ENCODE measurements at regions not wholly inside any gene's neighbourhood (a gene's known extent, or its start where the extent isn't known, plus 50 kb on each side); places are given as distances from the start of the nearest gene placed in this dataset.

- Histone ChIP-seq H3K36me3 (ENCODE audit: control insufficient read depth, insufficient read depth, low read length) (no peaks in the 10 kb centered on the region), H3K4me3 (ENCODE audit: low read depth, low read length) (no peak overlapping the region), H3K27me3 (ENCODE audit: control insufficient read depth, insufficient read depth, low read length) (no peaks in the 10 kb centered on the region)
- CTCF ChIA-PET: no interaction called here
- no peak for TF ChIP-seq CTCF (IDR thresholded peaks at IDR 0.05; ENCODE audit: insufficient read depth, low read depth, low read length)
- DNase-seq (ENCODE audit: low read depth): no peak
- POLR2A ChIA-PET: no interaction called here
Measured at GRCh38 chr6:113539623-113540022, 317.5 kb upstream of the MARCKS start.

GRCh38 chr6:113540466-113540865 is 316.7 kb upstream of the MARCKS start:
- Histone ChIP-seq H3K36me3 (ENCODE audit: control insufficient read depth, insufficient read depth, low read length) (no peaks in the 10 kb centered on the region), H3K27me3 (ENCODE audit: control insufficient read depth, insufficient read depth, low read length) (no peaks in the 10 kb centered on the region), H3K4me3 (ENCODE audit: low read depth, low read length) (no peak overlapping the region)
- ChIA-PET POLR2A (no interaction called here), CTCF (no interaction called here)
- no peak for DNase-seq (ENCODE audit: low read depth)
- TF ChIP-seq CTCF (IDR thresholded peaks at IDR 0.05; ENCODE audit: insufficient read depth, low read depth, low read length): no peak

- TF ChIP-seq CTCF (IDR thresholded peaks at IDR 0.05; ENCODE audit: insufficient read depth, low read depth, low read length): no peak
- Histone ChIP-seq H3K4me3 (ENCODE audit: low read depth, low read length) (no peak overlapping the region), H3K36me3 (ENCODE audit: control insufficient read depth, insufficient read depth, low read length) (no peaks in the 10 kb centered on the region), H3K27me3 (ENCODE audit: control insufficient read depth, insufficient read depth, low read length) (no peaks in the 10 kb centered on the region)
- no peak for DNase-seq (ENCODE audit: low read depth)
- ChIA-PET CTCF (no interaction called here), POLR2A (no interaction called here)
Measured at GRCh38 chr6:113551168-113551567, 306.0 kb upstream of the MARCKS start.

- H3K27me3 ChIP-seq (ENCODE audit: control insufficient read depth, insufficient read depth, low read length): no peaks in the 10 kb centered on the region
- ChIA-PET CTCF (no interaction called here), POLR2A (no interaction called here)
- H3K36me3 ChIP-seq (ENCODE audit: control insufficient read depth, insufficient read depth, low read length): no peaks in the 10 kb centered on the region
- DNase-seq (ENCODE audit: low read depth): no peak
- no peak overlapping the region for H3K4me3 ChIP-seq (ENCODE audit: low read depth, low read length)
- no peak for TF ChIP-seq CTCF (IDR thresholded peaks at IDR 0.05; ENCODE audit: insufficient read depth, low read depth, low read length)
Measured at GRCh38 chr6:113556775-113557174, 300.4 kb upstream of the MARCKS start.

DNA sequence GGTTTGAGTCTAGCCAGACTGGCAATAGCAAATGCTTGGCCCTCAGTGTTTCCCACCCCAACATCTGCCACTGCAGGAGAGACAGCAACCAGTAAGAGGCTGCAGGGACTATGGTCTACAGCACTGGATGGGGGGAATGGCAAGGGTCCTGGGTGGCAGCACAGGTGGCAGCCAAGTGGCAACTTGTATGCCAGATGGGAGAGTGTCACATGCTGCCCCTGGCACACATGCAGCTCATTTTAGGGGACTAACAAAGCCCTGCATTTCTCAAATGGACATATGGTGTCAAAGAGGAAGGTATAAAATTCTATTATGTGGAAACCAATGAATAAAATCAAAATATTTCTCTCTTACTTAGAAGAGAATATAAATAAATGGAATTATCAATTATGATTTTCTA is 298.7 kb upstream of the MARCKS start:
- no peaks in the 10 kb centered on the region for H3K27me3 ChIP-seq (ENCODE audit: control insufficient read depth, insufficient read depth, low read length)
- H3K4me3 ChIP-seq (ENCODE audit: low read depth, low read length): no peak overlapping the region
- ChIA-PET POLR2A (no interaction called here), CTCF (no interaction called here)
- DNase-seq (ENCODE audit: low read depth): no peak
- no peak for TF ChIP-seq CTCF (IDR thresholded peaks at IDR 0.05; ENCODE audit: insufficient read depth, low read depth, low read length)
- H3K36me3 ChIP-seq (ENCODE audit: control insufficient read depth, insufficient read depth, low read length): no peaks in the 10 kb centered on the region

Measured in BJ (cell line).